RWPE2 (cell line): ENCODE measurements at regions not wholly inside any gene's neighbourhood (a gene's known extent, or its start where the extent isn't known, plus 50 kb on each side); places are given as distances from the start of the nearest gene placed in this dataset.
A peak's percentile ranks its signal among the peaks of the same experiment; 100 is the strongest.

Experiments used
- ATAC-seq: fragments of 200-7000 bp; cut with Tn5 transposase; 3 replicates; pipeline ENCODE4 v1.9.1; 2021; ENCODE audit warnings: low read depth
- DNase-seq: peaks from one replicate; pipeline ENCODE4 v3.0.0-alpha.2; 2020; ENCODE audit warnings: low spot score
- H3K27ac ChIP-seq: fragments of 450-650 bp; 2 replicates; pipeline ENCODE4 v1.5.1; 2017; ENCODE audit warnings: mild to moderate bottlenecking; ENCODE audit not compliant: poor library complexity, severe bottlenecking
- H3K27me3 ChIP-seq: fragments of 250-450 bp; sonication (Bioruptor Pico); 2 replicates; pipeline ENCODE4 v1.5.1; 2021; ENCODE audit warnings: mild to moderate bottlenecking, moderate library complexity; ENCODE audit not compliant: insufficient read depth, poor library complexity, severe bottlenecking
- H3K36me3 ChIP-seq: fragments of 250-450 bp; sonication (Bioruptor Pico); 2 replicates; pipeline ENCODE4 v1.5.1; 2020; ENCODE audit warnings: low read depth, mild to moderate bottlenecking, moderate library complexity
- H3K4me1 ChIP-seq: fragments of 250-450 bp; sonication (Bioruptor Pico); 2 replicates; pipeline ENCODE4 v1.5.1; 2021; ENCODE audit warnings: mild to moderate bottlenecking, moderate library complexity; ENCODE audit not compliant: insufficient read depth, poor library complexity, severe bottlenecking
- H3K4me3 ChIP-seq: fragments of 250-450 bp; sonication (Bioruptor Pico); 2 replicates; pipeline ENCODE4 v1.5.1; 2021; ENCODE audit warnings: mild to moderate bottlenecking, moderate library complexity; ENCODE audit not compliant: severe bottlenecking
- H3K9me3 ChIP-seq: fragments of 250-450 bp; sonication (Bioruptor Pico); 2 replicates; pipeline ENCODE4 v1.5.1; 2021; ENCODE audit warnings: mild to moderate bottlenecking, moderate library complexity; ENCODE audit not compliant: severe bottlenecking
- CTCF ChIP-seq: fragments of 450-650 bp; IDR thresholded peaks from one replicate; pipeline ENCODE4 v1.5.1; 2017; ENCODE audit warnings: mild to moderate bottlenecking, moderate library complexity; ENCODE audit not compliant: poor library complexity, severe bottlenecking

- Histone ChIP-seq H3K4me3 (no peak overlapping the region), H3K27me3 (no peaks in the 10 kb centered on the region), H3K27ac (peak overlapping the region; percentile 85), H3K36me3 (no peaks in the 10 kb centered on the region), H3K9me3 (no peaks in the 10 kb centered on the region), H3K4me1 (peaks cover 46% of the 10 kb centered on the region)
- DNase-seq (peak; percentile 80), ATAC-seq (peak; percentile 94)
- TF ChIP-seq CTCF = no peak
Observed at GRCh38 chr3:24591661-24592555, 97.3 kb upstream of the THRB start.

GRCh38 chr3:24594161-24594560 is 99.5 kb upstream of the THRB start:
- ATAC-seq = no peak
- DNase-seq = no peak
- no peak for TF ChIP-seq CTCF
- Histone ChIP-seq H3K27ac (no peak overlapping the region), H3K4me3 (no peak overlapping the region), H3K27me3 (no peaks in the 10 kb centered on the region), H3K36me3 (no peaks in the 10 kb centered on the region), H3K9me3 (no peaks in the 10 kb centered on the region), H3K4me1 (peaks cover 60% of the 10 kb centered on the region)

- ATAC-seq (peak; percentile 54), DNase-seq (no peak)
- H3K36me3 ChIP-seq = no peaks in the 10 kb centered on the region
- no peaks in the 10 kb centered on the region for H3K27me3 ChIP-seq
- TF ChIP-seq CTCF = no peak
- H3K4me1 ChIP-seq = peaks cover 54% of the 10 kb centered on the region
- H3K4me3 ChIP-seq = no peak overlapping the region
- H3K27ac ChIP-seq = peak overlapping the region; percentile 56
- no peaks in the 10 kb centered on the region for H3K9me3 ChIP-seq
Observed at GRCh38 chr3:24595796-24596195, 101.1 kb upstream of the THRB start.

GRCh38 chr3:24596626-24597025 is 102.0 kb upstream of the THRB start:
- Histone ChIP-seq H3K27ac (peak overlapping the region; percentile 56), H3K27me3 (no peaks in the 10 kb centered on the region), H3K4me3 (no peak overlapping the region), H3K36me3 (no peaks in the 10 kb centered on the region), H3K4me1 (peaks cover 46% of the 10 kb centered on the region), H3K9me3 (no peaks in the 10 kb centered on the region)
- DNase-seq (no peak), ATAC-seq (no peak)
- TF ChIP-seq CTCF = no peak
